ENCODE measurements at regions not wholly inside any gene's neighbourhood (a gene's known extent, or its start where the extent isn't known, plus 50 kb on each side); places are given as distances from the start of the nearest gene placed in this dataset.

- Histone ChIP-seq H3K9me3 (ENCODE audit: control insufficient read depth, insufficient read depth, low read length) (no peaks in the 10 kb centered on the region), H3K27ac (ENCODE audit: low read length) (no peak overlapping the region), H3K4me3 (ENCODE audit: low read length) (no peak overlapping the region), H3K27me3 (ENCODE audit: control insufficient read depth, insufficient read depth, low read length) (no peaks in the 10 kb centered on the region), H3K4me1 (ENCODE audit: control insufficient read depth, insufficient read depth, low read length) (no peaks in the 10 kb centered on the region), H3K36me3 (ENCODE audit: control insufficient read depth, insufficient read depth, low read length) (no peaks in the 10 kb centered on the region)
- H3K4me3 Mint-ChIP-seq = no peak overlapping the region
- 89% methylated on average over 3 of the region's 3 CpGs for WGBS (ENCODE audit: insufficient coverage)
- ATAC-seq (peak in 1 of 3 donors; percentile 3), DNase-seq (no peak)
- H3K27ac Mint-ChIP-seq = no peak overlapping the region
- peaks cover 0 to 6% of the 10 kb centered on the region in 2 donors for H3K27me3 Mint-ChIP-seq (ENCODE audit: low read depth in 2 of 2)
- no peaks in the 10 kb centered on the region for H3K9me3 Mint-ChIP-seq
- no peaks in the 10 kb centered on the region for H3K36me3 Mint-ChIP-seq
- no peaks in the 10 kb centered on the region for H3K4me1 Mint-ChIP-seq
- TF ChIP-seq, protein P1, sequence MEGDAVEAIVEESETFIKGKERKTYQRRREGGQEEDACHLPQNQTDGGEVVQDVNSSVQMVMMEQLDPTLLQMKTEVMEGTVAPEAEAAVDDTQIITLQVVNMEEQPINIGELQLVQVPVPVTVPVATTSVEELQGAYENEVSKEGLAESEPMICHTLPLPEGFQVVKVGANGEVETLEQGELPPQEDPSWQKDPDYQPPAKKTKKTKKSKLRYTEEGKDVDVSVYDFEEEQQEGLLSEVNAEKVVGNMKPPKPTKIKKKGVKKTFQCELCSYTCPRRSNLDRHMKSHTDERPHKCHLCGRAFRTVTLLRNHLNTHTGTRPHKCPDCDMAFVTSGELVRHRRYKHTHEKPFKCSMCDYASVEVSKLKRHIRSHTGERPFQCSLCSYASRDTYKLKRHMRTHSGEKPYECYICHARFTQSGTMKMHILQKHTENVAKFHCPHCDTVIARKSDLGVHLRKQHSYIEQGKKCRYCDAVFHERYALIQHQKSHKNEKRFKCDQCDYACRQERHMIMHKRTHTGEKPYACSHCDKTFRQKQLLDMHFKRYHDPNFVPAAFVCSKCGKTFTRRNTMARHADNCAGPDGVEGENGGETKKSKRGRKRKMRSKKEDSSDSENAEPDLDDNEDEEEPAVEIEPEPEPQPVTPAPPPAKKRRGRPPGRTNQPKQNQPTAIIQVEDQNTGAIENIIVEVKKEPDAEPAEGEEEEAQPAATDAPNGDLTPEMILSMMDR (IDR thresholded peaks at IDR 0.05) = no peak
- intact Hi-C loops (cut with micrococcal nuclease) = no loop called here
Observed at GRCh38 chr9:7246917-7247522, 489.2 kb downstream of the KDM4C start.

DNA sequence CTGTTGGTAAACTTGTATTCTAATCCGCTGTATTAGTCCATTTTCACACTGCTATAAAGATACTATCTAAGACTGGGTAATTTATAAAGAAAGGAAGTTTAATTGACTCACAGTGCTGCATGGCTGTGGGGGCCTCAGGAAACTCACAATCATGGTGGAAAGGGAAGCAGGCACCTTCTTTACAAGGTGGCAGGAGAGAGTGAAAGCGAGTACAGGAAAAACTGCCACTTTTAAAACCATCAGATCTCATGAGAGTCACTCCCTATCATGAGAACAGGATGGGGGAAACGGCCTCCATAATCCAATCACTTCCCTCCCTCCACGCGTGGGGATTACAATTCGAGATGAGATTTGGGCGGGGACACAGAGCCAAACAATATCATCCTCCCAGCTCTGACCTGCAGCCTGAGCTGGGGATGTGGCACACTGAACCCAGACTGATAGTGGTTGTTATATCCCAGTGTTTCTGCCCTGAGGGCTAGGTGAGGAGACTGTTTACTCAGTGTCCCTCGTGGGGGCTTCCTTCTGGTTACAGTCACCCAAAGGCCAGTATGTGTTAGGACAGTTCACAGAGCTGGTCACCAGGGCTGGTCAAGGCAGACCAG, 488.3 kb downstream of the KDM4C start:
- H3K27me3 Mint-ChIP-seq (ENCODE audit: low read depth in 2 of 2) = peaks cover 0 to 6% of the 10 kb centered on the region in 2 donors
- no peaks in the 10 kb centered on the region for H3K9me3 ChIP-seq (ENCODE audit: control insufficient read depth, insufficient read depth, low read length)
- no peaks in the 10 kb centered on the region for H3K4me1 Mint-ChIP-seq
- no peak overlapping the region for H3K27ac ChIP-seq (ENCODE audit: low read length)
- no peak for DNase-seq
- no peaks in the 10 kb centered on the region for H3K9me3 Mint-ChIP-seq
- H3K4me3 ChIP-seq (ENCODE audit: low read length) = no peak overlapping the region
- no peaks in the 10 kb centered on the region for H3K4me1 ChIP-seq (ENCODE audit: control insufficient read depth, insufficient read depth, low read length)
- TF ChIP-seq, protein P1 (IDR thresholded peaks at IDR 0.05) = no peak
- H3K27me3 ChIP-seq (ENCODE audit: control insufficient read depth, insufficient read depth, low read length) = no peaks in the 10 kb centered on the region
- ATAC-seq = no peak
- no peaks in the 10 kb centered on the region for H3K36me3 Mint-ChIP-seq
- intact Hi-C loops (cut with micrococcal nuclease) = no loop called here
- no peak overlapping the region for H3K27ac Mint-ChIP-seq
- H3K4me3 Mint-ChIP-seq = no peak overlapping the region
- H3K36me3 ChIP-seq (ENCODE audit: control insufficient read depth, insufficient read depth, low read length) = no peaks in the 10 kb centered on the region
- WGBS (ENCODE audit: insufficient coverage) = 24% methylated on average over 7 of the region's 8 CpGs

DNA sequence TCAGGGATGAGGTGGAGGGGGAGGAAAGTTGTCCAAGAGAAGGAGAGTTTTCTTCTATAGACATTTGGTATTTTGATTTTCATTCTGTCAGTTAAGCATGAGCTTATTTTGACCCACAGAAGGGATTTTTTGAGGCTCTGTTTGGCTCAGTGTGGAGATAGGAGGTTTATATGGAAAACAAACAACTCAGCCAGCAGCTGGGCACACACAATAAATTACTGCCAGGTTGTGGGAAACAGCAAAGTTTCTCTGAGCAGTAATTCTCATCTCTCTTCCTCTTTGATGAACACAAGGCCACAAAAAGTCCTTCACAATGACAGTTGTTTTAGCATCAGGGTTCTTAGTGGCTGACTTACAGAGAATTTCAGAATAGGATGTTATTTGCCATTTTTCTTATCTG, 486.1 kb downstream of the KDM4C start:
- Mint-ChIP-seq H3K9me3 (no peaks in the 10 kb centered on the region), H3K4me3 (no peak overlapping the region), H3K4me1 (no peaks in the 10 kb centered on the region), H3K27ac (no peak overlapping the region), H3K36me3 (no peaks in the 10 kb centered on the region), H3K27me3 (ENCODE audit: low read depth in 2 of 2) (peaks cover 0 to 3% of the 10 kb centered on the region in 2 donors)
- H3K9me3 ChIP-seq (ENCODE audit: control insufficient read depth, insufficient read depth, low read length) = no peaks in the 10 kb centered on the region
- no peak overlapping the region for H3K4me3 ChIP-seq (ENCODE audit: low read length)
- DNase-seq (no peak), ATAC-seq (no peak)
- intact Hi-C loops (cut with micrococcal nuclease) = no loop called here
- H3K27ac ChIP-seq (ENCODE audit: low read length) = no peak overlapping the region
- no peaks in the 10 kb centered on the region for H3K4me1 ChIP-seq (ENCODE audit: control insufficient read depth, insufficient read depth, low read length)
- TF ChIP-seq, protein P1 (IDR thresholded peaks at IDR 0.05) = no peak
- H3K36me3 ChIP-seq (ENCODE audit: control insufficient read depth, insufficient read depth, low read length) = no peaks in the 10 kb centered on the region
- no peaks in the 10 kb centered on the region for H3K27me3 ChIP-seq (ENCODE audit: control insufficient read depth, insufficient read depth, low read length)

- Histone ChIP-seq H3K27me3 (ENCODE audit: control insufficient read depth, insufficient read depth, low read length) (no peaks in the 10 kb centered on the region), H3K4me3 (ENCODE audit: low read length) (no peak overlapping the region), H3K36me3 (ENCODE audit: control insufficient read depth, insufficient read depth, low read length) (no peaks in the 10 kb centered on the region), H3K4me1 (ENCODE audit: control insufficient read depth, insufficient read depth, low read length) (no peaks in the 10 kb centered on the region), H3K9me3 (ENCODE audit: control insufficient read depth, insufficient read depth, low read length) (no peaks in the 10 kb centered on the region), H3K27ac (ENCODE audit: low read length) (no peak overlapping the region)
- H3K9me3 Mint-ChIP-seq = no peaks in the 10 kb centered on the region
- TF ChIP-seq, protein P1 (IDR thresholded peaks at IDR 0.05) = no peak
- peaks cover 0 to 3% of the 10 kb centered on the region in 2 donors for H3K27me3 Mint-ChIP-seq (ENCODE audit: low read depth in 2 of 2)
- DNase-seq (no peak), ATAC-seq (no peak)
- no peak overlapping the region for H3K4me3 Mint-ChIP-seq
- intact Hi-C loops (cut with micrococcal nuclease) = no loop called here
- 93% methylated on average over 1 of the region's 1 CpG for WGBS (ENCODE audit: insufficient coverage)
- H3K36me3 Mint-ChIP-seq = no peaks in the 10 kb centered on the region
- no peak overlapping the region for H3K27ac Mint-ChIP-seq
- no peaks in the 10 kb centered on the region for H3K4me1 Mint-ChIP-seq
Observed at GRCh38 chr9:7242126-7242525, 484.4 kb downstream of the KDM4C start.
